Ishikawa (cell line): ENCODE measurements at regions not wholly inside any gene's neighbourhood (a gene's known extent, or its start where the extent isn't known, plus 50 kb on each side); places are given as distances from the start of the nearest gene placed in this dataset.

Source experiments
- CREB1 ChIP-seq: IDR thresholded peaks from 2 replicates; pipeline ENCODE4 v1.6.1; 2012; ENCODE audit warnings: low read depth
- EP300 ChIP-seq: IDR thresholded peaks from 2 replicates; pipeline ENCODE4 v1.6.1; 2012; ENCODE audit warnings: borderline replicate concordance
- FOXM1 ChIP-seq: IDR thresholded peaks from 2 replicates; pipeline ENCODE4 v1.6.1; 2012; ENCODE audit warnings: low read depth, borderline replicate concordance
- MAX ChIP-seq: IDR thresholded peaks from 2 replicates; pipeline ENCODE4 v1.6.1; 2012
- RAD21 ChIP-seq: IDR thresholded peaks from 2 replicates; pipeline ENCODE4 v1.6.1; 2012; ENCODE audit warnings: low read depth
- REST ChIP-seq: IDR thresholded peaks from 2 replicates; pipeline ENCODE4 v1.6.1; 2012; ENCODE audit warnings: low read depth, mild to moderate bottlenecking
- TAF1 ChIP-seq: IDR thresholded peaks from 2 replicates; pipeline ENCODE4 v1.6.1; 2012; ENCODE audit warnings: low read depth, mild to moderate bottlenecking
- TCF12 ChIP-seq: IDR thresholded peaks from 2 replicates; pipeline ENCODE4 v1.6.1; 2012; ENCODE audit warnings: low read depth
- TEAD4 ChIP-seq: IDR thresholded peaks from 2 replicates; pipeline ENCODE4 v1.6.1; 2012

- TF ChIP-seq CREB1 (no peak), TEAD4 (no peak), REST (no peak), EP300 (no peak), RAD21 (no peak), FOXM1 (no peak), MAX (no peak), TAF1 (no peak), TCF12 (no peak)
Observed at GRCh38 chr21:14607262-14607661, 61.1 kb upstream of the SAMSN1 start.
